Esophagus (tissue), 2 donors: ENCODE measurements at regions not wholly inside any gene's neighbourhood (a gene's known extent, or its start where the extent isn't known, plus 50 kb on each side); places are given as distances from the start of the nearest gene placed in this dataset.

ENCODE experiments used
- H3K27ac ChIP-seq, 2 donors: one replicate each; pipeline ENCODE4 v1.5.1; 2013; ENCODE audit warnings: low read depth in 2 of 2, mild to moderate bottlenecking in 2 of 2, inconsistent platforms in 1 of 2, low read length in 1 of 2, moderate library complexity in 1 of 2
- H3K27me3 ChIP-seq, 2 donors: one replicate each; pipeline ENCODE4 v1.6.1; 2013; ENCODE audit warnings: low read length in 2 of 2, control low read depth in 1 of 2, mild to moderate bottlenecking in 1 of 2; ENCODE audit not compliant: insufficient read depth in 2 of 2, control insufficient read depth in 1 of 2
- H3K36me3 ChIP-seq, 2 donors: one replicate each; pipeline ENCODE4 v1.6.1; 2013; ENCODE audit warnings: low read length in 1 of 2; ENCODE audit not compliant: control insufficient read depth in 2 of 2, insufficient read depth in 2 of 2
- H3K4me1 ChIP-seq, 2 donors: one replicate each; pipeline ENCODE4 v1.6.1; 2013; ENCODE audit warnings: low read length in 1 of 2; ENCODE audit not compliant: control insufficient read depth in 2 of 2, insufficient read depth in 2 of 2
- H3K4me3 ChIP-seq, 2 donors: one replicate each; pipeline ENCODE4 v1.5.1; 2013; ENCODE audit warnings: low read length in 2 of 2, mild to moderate bottlenecking in 2 of 2, low read depth in 1 of 2, moderate library complexity in 1 of 2
- H3K9me3 ChIP-seq, 2 donors: one replicate each; pipeline ENCODE4 v1.6.1; 2013; ENCODE audit warnings: mild to moderate bottlenecking in 2 of 2, low read depth in 1 of 2, low read length in 1 of 2, moderate library complexity in 1 of 2; ENCODE audit not compliant: control insufficient read depth in 2 of 2, insufficient read depth in 1 of 2
- WGBS, 2 donors: extraction: QIAGEN DNeasy Blood & Tissue Kit; methylation state at CpG; one replicate each; pipeline ENCODE4 v1.1.7; 2013; 5-methylcytosine and 5-hydroxymethylcytosine counted together
- donor health status: healthy with polysubstance abuse.
- donor health status: Bipolar disorder and iron deficiency.

- 85 to 88% methylated on average over 3 of the region's 3 CpGs for WGBS, 2 donors
- H3K4me1 ChIP-seq = no peaks in the 10 kb centered on the region
- no peak overlapping the region for H3K27ac ChIP-seq
These were observed 217.9 kb downstream of the AEBP2 start for GRCh38 chr12:19657118-19657731.

GRCh38 chr12:19657732-19658130 lies 218.4 kb downstream of the AEBP2 start:
- Histone ChIP-seq H3K36me3 (no peaks in the 10 kb centered on the region), H3K4me1 (no peaks in the 10 kb centered on the region), H3K27me3 (no peaks in the 10 kb centered on the region), H3K27ac (no peak overlapping the region), H3K9me3 (peaks cover 0 to 3% of the 10 kb centered on the region in 2 donors), H3K4me3 (no peak overlapping the region)
- 87 to 100% methylated on average over 2 of the region's 2 CpGs for WGBS, 2 donors

More at GRCh38 chr12:19657118-19657731, 217.9 kb downstream of the AEBP2 start:
- H3K4me3 ChIP-seq = no peak overlapping the region
- peaks cover 0 to 3% of the 10 kb centered on the region in 2 donors for H3K9me3 ChIP-seq
- H3K27me3 ChIP-seq = no peaks in the 10 kb centered on the region
- H3K36me3 ChIP-seq = no peaks in the 10 kb centered on the region

GRCh38 chr12:19659086-19659485 lies 219.8 kb downstream of the AEBP2 start:
- H3K36me3 ChIP-seq = no peaks in the 10 kb centered on the region
- H3K4me3 ChIP-seq = no peak overlapping the region

GRCh38 chr12:19659501-19659900 lies 220.2 kb downstream of the AEBP2 start:
- Histone ChIP-seq H3K4me1 (no peaks in the 10 kb centered on the region), H3K27ac (no peak overlapping the region), H3K4me3 (no peak overlapping the region), H3K9me3 (peaks cover 0 to 3% of the 10 kb centered on the region in 2 donors), H3K36me3 (no peaks in the 10 kb centered on the region), H3K27me3 (no peaks in the 10 kb centered on the region)
- WGBS, 2 donors = 77 to 83% methylated on average over 2 of the region's 2 CpGs

More at GRCh38 chr12:19659086-19659485, 219.8 kb downstream of the AEBP2 start:
- 94 to 96% methylated on average over 2 of the region's 2 CpGs for WGBS, 2 donors
- Histone ChIP-seq H3K27ac (no peak overlapping the region), H3K4me1 (no peaks in the 10 kb centered on the region), H3K9me3 (peaks cover 0 to 3% of the 10 kb centered on the region in 2 donors), H3K27me3 (no peaks in the 10 kb centered on the region)

GRCh38 chr12:19665121-19665900 lies 226.0 kb downstream of the AEBP2 start:
- WGBS, 2 donors = 27 to 50% methylated on average over 1 of the region's 1 CpG
- peaks cover 3 to 4% of the 10 kb centered on the region in 2 donors for H3K4me1 ChIP-seq
- H3K27me3 ChIP-seq = no peaks in the 10 kb centered on the region
- H3K4me3 ChIP-seq = no peak overlapping the region
- H3K36me3 ChIP-seq = no peaks in the 10 kb centered on the region
- H3K27ac ChIP-seq = peak overlapping the region in 1 of 2 donors; percentile 6
- H3K9me3 ChIP-seq = peaks cover 0 to 3% of the 10 kb centered on the region in 2 donors

- Histone ChIP-seq H3K27me3 (no peaks in the 10 kb centered on the region), H3K27ac (peak overlapping the region; percentile 6 to 41), H3K36me3 (no peaks in the 10 kb centered on the region), H3K4me1 (peaks cover 3 to 4% of the 10 kb centered on the region in 2 donors), H3K9me3 (peaks cover 0 to under 1% of the 10 kb centered on the region in 2 donors), H3K4me3 (no peak overlapping the region)
These were observed 226.8 kb downstream of the AEBP2 start for GRCh38 chr12:19666070-19666469.

- no peak overlapping the region for H3K27ac ChIP-seq
- no peaks in the 10 kb centered on the region for H3K9me3 ChIP-seq
- 63 to 75% methylated on average over 1 of the region's 1 CpG for WGBS, 2 donors
- no peak overlapping the region for H3K4me3 ChIP-seq
- H3K4me1 ChIP-seq = peaks cover 3 to 4% of the 10 kb centered on the region in 2 donors
- no peaks in the 10 kb centered on the region for H3K27me3 ChIP-seq
- no peaks in the 10 kb centered on the region for H3K36me3 ChIP-seq
These were observed 230.5 kb downstream of the AEBP2 start for GRCh38 chr12:19669793-19670192.

GRCh38 chr12:19671695-19672094 lies 232.4 kb downstream of the AEBP2 start:
- Histone ChIP-seq H3K27me3 (no peaks in the 10 kb centered on the region), H3K4me1 (no peaks in the 10 kb centered on the region), H3K36me3 (no peaks in the 10 kb centered on the region), H3K4me3 (no peak overlapping the region), H3K9me3 (no peaks in the 10 kb centered on the region), H3K27ac (no peak overlapping the region)

GRCh38 chr12:19674437-19674836 lies 235.1 kb downstream of the AEBP2 start:
- Histone ChIP-seq H3K4me1 (no peaks in the 10 kb centered on the region), H3K27ac (no peak overlapping the region), H3K4me3 (no peak overlapping the region), H3K36me3 (no peaks in the 10 kb centered on the region), H3K27me3 (no peaks in the 10 kb centered on the region), H3K9me3 (no peaks in the 10 kb centered on the region)
- WGBS, 2 donors = 89 to 92% methylated on average over 3 of the region's 3 CpGs

- 83 to 87% methylated on average over 2 of the region's 2 CpGs for WGBS, 2 donors
- H3K27ac ChIP-seq = no peak overlapping the region
- no peaks in the 10 kb centered on the region for H3K4me1 ChIP-seq
- H3K9me3 ChIP-seq = no peaks in the 10 kb centered on the region
- H3K36me3 ChIP-seq = no peaks in the 10 kb centered on the region
- no peaks in the 10 kb centered on the region for H3K27me3 ChIP-seq
- no peak overlapping the region for H3K4me3 ChIP-seq
These were observed 236.1 kb downstream of the AEBP2 start for GRCh38 chr12:19675361-19675760.
